ENCODE measurements at regions not wholly inside any gene's neighbourhood (a gene's known extent, or its start where the extent isn't known, plus 50 kb on each side); places are given as distances from the start of the nearest gene placed in this dataset.

DNA sequence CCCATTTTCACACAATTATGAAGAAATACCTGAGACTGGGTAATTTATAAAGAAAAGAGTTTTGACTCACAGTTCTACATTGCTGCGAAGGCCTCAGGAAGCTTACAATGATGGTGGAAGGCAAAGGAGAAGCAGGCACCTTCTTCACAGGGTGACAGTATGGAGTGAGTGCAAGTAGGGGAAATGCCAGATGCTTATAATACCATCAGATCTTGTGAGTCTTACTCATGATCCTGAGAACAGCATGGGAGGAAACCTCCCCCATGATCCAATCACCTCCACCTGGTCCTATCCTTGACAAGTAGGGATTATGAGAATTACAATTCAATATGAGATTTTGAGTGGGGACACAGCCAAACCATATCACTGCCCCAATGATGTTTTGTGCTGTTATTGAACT lies 189.3 kb upstream of the CRY1 start:
- Histone ChIP-seq H3K4me2 (ENCODE audit: low read length) (no peak overlapping the region), H3F3A (ENCODE audit: insufficient read depth, low read length) (no peaks in the 10 kb centered on the region), H3K9ac (ENCODE audit: low read length) (no peak overlapping the region), H3K4me1 (ENCODE audit: insufficient read depth, low read length, severe bottlenecking) (no peaks in the 10 kb centered on the region), H4K20me1 (ENCODE audit: insufficient read depth, low read length) (no peaks in the 10 kb centered on the region), H3K9me2 (ENCODE audit: low read depth, low read length) (no peaks in the 10 kb centered on the region), H3K9me3 (ENCODE audit: low read length) (no peaks in the 10 kb centered on the region), H3K36me3 (ENCODE audit: insufficient read depth, low read length) (no peaks in the 10 kb centered on the region), H2AFZ (ENCODE audit: low read length) (no peak overlapping the region), H3K27me3 (ENCODE audit: insufficient read depth, low read length) (no peaks in the 10 kb centered on the region), H3K4me3 (ENCODE audit: low read depth, low read length, poor library complexity, severe bottlenecking) (no peak overlapping the region), H3K27ac (ENCODE audit: low read depth, low read length, poor library complexity, severe bottlenecking) (no peak overlapping the region), H3K79me2 (ENCODE audit: insufficient read depth, low read length) (no peaks in the 10 kb centered on the region)
- no peak for TF ChIP-seq EZH2 (IDR thresholded peaks at IDR 0.05; ENCODE audit: borderline replicate concordance, low read length)

DNA sequence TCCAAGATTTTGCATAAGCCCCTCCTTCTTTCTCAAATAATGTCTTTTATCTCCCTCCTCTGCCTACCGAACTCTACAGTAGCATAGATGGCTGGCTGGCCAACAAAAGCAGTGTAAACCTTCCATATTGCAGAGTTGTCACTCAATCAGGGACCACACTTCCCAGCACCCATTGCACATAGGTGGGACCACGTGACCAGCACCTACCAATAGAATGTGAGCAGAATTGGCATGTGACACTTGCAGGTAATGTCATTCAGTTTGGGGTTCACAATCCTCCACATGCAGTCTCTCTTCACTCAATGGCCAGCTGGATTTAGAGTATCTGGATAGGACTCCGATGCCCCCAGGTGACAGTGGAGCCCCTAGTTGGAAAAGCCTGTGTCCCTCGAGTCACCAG lies 190.3 kb upstream of the CRY1 start:
- H4K20me1 ChIP-seq (ENCODE audit: insufficient read depth, low read length): no peaks in the 10 kb centered on the region
- TF ChIP-seq EZH2 (IDR thresholded peaks at IDR 0.05; ENCODE audit: borderline replicate concordance, low read length): no peak
- TF ChIP-seq CTCF (IDR thresholded peaks at IDR 0.05; ENCODE audit: low read length): no peak
- no peak overlapping the region for H3K27ac ChIP-seq (ENCODE audit: low read depth, low read length, poor library complexity, severe bottlenecking)

DNA sequence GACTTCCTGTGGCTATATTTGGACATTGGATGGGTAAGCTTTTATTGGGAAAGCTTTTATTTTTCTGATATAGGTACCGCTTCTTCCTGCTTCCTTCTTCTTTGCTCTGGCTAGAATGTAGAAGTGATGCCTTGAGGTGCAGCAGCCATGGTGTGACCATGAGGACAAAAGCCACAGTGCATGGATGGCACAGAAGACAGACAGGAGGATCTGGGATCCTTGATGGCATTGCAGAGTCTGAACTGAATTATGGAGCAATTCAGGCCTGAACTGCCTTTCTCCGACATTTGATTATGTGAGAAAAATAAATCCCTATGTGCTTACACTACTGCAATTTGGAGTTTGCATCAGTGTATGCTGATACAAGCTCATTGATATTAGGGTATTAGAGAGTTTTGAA lies 191.3 kb upstream of the CRY1 start:
- H3F3A ChIP-seq (ENCODE audit: insufficient read depth, low read length): no peaks in the 10 kb centered on the region

More for the DNA sequence above, 190.3 kb upstream of the CRY1 start:
- Histone ChIP-seq H3F3A (ENCODE audit: insufficient read depth, low read length) (no peaks in the 10 kb centered on the region), H3K27me3 (ENCODE audit: insufficient read depth, low read length) (no peaks in the 10 kb centered on the region), H3K4me3 (ENCODE audit: low read depth, low read length, poor library complexity, severe bottlenecking) (no peak overlapping the region), H3K79me2 (ENCODE audit: insufficient read depth, low read length) (no peaks in the 10 kb centered on the region), H3K4me2 (ENCODE audit: low read length) (no peak overlapping the region), H2AFZ (ENCODE audit: low read length) (no peak overlapping the region), H3K36me3 (ENCODE audit: insufficient read depth, low read length) (no peaks in the 10 kb centered on the region), H3K9me2 (ENCODE audit: low read depth, low read length) (no peaks in the 10 kb centered on the region), H3K4me1 (ENCODE audit: insufficient read depth, low read length, severe bottlenecking) (no peaks in the 10 kb centered on the region), H3K9ac (ENCODE audit: low read length) (no peak overlapping the region), H3K9me3 (ENCODE audit: low read length) (no peaks in the 10 kb centered on the region)

More for the DNA sequence above, 191.3 kb upstream of the CRY1 start:
- H3K9ac ChIP-seq (ENCODE audit: low read length): no peak overlapping the region
- H3K4me3 ChIP-seq (ENCODE audit: low read depth, low read length, poor library complexity, severe bottlenecking): no peak overlapping the region
- no peaks in the 10 kb centered on the region for H3K9me3 ChIP-seq (ENCODE audit: low read length)
- no peaks in the 10 kb centered on the region for H4K20me1 ChIP-seq (ENCODE audit: insufficient read depth, low read length)
- TF ChIP-seq EZH2 (IDR thresholded peaks at IDR 0.05; ENCODE audit: borderline replicate concordance, low read length): no peak
- TF ChIP-seq CTCF (IDR thresholded peaks at IDR 0.05; ENCODE audit: low read length): no peak
- H3K27ac ChIP-seq (ENCODE audit: low read depth, low read length, poor library complexity, severe bottlenecking): no peak overlapping the region
- H3K27me3 ChIP-seq (ENCODE audit: insufficient read depth, low read length): no peaks in the 10 kb centered on the region
- H3K4me1 ChIP-seq (ENCODE audit: insufficient read depth, low read length, severe bottlenecking): no peaks in the 10 kb centered on the region
- H3K79me2 ChIP-seq (ENCODE audit: insufficient read depth, low read length): no peaks in the 10 kb centered on the region
- no peaks in the 10 kb centered on the region for H3K9me2 ChIP-seq (ENCODE audit: low read depth, low read length)
- no peak overlapping the region for H3K4me2 ChIP-seq (ENCODE audit: low read length)
- no peaks in the 10 kb centered on the region for H3K36me3 ChIP-seq (ENCODE audit: insufficient read depth, low read length)
- H2AFZ ChIP-seq (ENCODE audit: low read length): no peak overlapping the region

All from OCI-LY1 (cell line).